ENCODE measurements at regions not wholly inside any gene's neighbourhood (a gene's known extent, or its start where the extent isn't known, plus 50 kb on each side); places are given as distances from the start of the nearest gene placed in this dataset.

DNA sequence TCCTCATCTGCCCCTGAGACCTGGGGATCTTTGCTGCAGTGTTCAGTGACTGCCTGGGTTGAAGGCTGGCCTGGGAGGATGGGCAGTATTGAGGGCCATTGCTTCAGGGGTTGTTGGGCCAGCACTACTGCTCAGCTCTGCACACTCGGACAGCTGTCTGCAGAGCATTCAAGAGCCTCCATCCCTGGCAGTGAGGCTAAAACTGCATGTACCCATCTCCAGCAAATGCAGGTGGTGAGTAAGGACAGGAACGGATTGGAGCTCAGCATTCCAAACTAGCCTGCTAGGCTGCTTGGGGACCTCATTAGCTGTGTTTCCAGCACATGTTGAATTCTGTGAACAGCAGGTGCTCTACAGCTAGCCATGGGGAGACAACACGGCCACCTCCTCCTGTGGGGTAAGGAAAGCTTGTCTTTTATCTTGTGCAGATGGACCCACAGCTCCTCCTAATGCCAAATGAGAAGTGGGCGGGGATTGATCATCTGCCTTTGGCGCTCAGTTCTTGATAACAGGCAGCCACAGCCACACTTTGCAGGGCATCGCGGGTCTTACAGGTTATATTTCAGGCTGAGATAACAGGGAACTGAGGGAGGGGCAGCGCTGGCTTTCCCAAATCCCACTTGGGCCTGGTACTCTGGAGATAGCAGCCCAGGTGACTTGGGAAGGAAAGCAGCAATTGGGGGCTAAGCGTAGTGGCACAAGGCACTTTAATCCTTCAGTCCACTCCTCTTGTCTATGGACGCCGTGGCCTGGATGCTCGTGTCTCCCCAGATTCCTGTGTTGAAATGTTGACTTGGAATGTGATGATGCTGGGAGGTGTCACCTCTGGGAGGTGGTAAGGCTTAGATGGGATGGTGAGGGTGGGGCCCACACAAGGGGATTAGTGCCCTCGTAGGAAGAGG is 254.5 kb upstream of the B3GAT1 start:
- TF ChIP-seq, protein P1, sequence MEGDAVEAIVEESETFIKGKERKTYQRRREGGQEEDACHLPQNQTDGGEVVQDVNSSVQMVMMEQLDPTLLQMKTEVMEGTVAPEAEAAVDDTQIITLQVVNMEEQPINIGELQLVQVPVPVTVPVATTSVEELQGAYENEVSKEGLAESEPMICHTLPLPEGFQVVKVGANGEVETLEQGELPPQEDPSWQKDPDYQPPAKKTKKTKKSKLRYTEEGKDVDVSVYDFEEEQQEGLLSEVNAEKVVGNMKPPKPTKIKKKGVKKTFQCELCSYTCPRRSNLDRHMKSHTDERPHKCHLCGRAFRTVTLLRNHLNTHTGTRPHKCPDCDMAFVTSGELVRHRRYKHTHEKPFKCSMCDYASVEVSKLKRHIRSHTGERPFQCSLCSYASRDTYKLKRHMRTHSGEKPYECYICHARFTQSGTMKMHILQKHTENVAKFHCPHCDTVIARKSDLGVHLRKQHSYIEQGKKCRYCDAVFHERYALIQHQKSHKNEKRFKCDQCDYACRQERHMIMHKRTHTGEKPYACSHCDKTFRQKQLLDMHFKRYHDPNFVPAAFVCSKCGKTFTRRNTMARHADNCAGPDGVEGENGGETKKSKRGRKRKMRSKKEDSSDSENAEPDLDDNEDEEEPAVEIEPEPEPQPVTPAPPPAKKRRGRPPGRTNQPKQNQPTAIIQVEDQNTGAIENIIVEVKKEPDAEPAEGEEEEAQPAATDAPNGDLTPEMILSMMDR (IDR thresholded peaks at IDR 0.05; ENCODE audit: extremely low read depth, insufficient read depth, missing control alignments), result no peak
- in situ Hi-C loops (cut with MboI; ENCODE audit: low pct_unique_long_range_greater_than_20kb, low sequenced_read_pairs, unreplicated experiment), result no loop called here
- DNase-seq (ENCODE audit: low spot score), result no peak

DNA sequence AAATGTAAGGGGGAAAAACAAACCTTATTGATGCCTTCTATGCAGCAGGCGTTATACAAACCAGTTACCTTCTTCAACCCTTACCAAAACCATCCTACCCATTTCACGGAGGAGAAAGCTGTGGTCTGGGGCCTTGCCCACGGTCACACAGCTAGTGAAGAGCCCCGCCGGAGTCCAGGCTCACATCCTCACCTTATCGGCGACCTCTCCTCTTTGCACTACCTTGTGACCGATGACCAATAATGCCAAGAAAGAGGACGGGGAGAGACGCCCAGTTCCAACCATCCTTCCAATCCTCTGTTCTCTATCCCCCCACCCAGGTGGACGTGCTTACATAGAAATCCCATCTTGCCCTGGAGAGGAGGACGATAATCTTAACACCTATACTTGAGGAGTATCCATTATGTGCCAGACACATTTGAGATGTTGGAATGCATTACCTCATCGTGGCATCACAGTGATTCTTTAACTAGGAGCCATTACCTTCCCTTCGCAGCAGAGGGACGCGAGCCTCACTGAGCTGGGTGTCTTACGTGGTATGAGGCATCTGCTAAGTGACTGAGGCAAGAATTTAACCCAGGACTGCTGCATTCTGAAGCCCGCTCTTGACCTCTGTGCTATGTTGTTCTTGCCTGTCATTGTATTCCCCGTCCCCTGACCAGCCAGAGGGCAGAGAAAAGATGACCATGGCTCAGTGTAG is 253.7 kb upstream of the B3GAT1 start:
- no peak for DNase-seq (ENCODE audit: low spot score)
- in situ Hi-C loops (cut with MboI; ENCODE audit: low pct_unique_long_range_greater_than_20kb, low sequenced_read_pairs, unreplicated experiment), result no loop called here
- TF ChIP-seq, protein P1 (IDR thresholded peaks at IDR 0.05; ENCODE audit: extremely low read depth, insufficient read depth, missing control alignments), result no peak

DNA sequence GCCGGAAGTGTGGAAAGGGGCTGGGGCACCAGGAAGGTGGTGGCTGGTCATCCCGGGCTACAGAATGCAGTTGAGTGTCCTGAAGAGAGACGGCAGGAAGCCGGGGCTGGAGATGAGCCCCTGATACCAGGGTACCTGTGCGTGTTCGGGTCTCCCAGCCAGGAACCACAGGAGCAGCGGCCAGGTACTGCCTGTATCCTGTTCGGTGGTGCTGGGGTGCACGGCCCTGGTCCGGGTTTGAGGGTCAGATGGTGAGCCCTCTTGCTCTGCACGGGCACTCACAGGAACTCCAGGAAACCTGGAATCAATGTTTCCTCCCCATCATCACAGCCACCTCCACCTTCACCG is 253.1 kb upstream of the B3GAT1 start:
- in situ Hi-C loops (cut with MboI; ENCODE audit: low pct_unique_long_range_greater_than_20kb, low sequenced_read_pairs, unreplicated experiment), result no loop called here
- TF ChIP-seq, protein P1 (IDR thresholded peaks at IDR 0.05; ENCODE audit: extremely low read depth, insufficient read depth, missing control alignments), result no peak
- no peak for DNase-seq (ENCODE audit: low spot score)

DNA sequence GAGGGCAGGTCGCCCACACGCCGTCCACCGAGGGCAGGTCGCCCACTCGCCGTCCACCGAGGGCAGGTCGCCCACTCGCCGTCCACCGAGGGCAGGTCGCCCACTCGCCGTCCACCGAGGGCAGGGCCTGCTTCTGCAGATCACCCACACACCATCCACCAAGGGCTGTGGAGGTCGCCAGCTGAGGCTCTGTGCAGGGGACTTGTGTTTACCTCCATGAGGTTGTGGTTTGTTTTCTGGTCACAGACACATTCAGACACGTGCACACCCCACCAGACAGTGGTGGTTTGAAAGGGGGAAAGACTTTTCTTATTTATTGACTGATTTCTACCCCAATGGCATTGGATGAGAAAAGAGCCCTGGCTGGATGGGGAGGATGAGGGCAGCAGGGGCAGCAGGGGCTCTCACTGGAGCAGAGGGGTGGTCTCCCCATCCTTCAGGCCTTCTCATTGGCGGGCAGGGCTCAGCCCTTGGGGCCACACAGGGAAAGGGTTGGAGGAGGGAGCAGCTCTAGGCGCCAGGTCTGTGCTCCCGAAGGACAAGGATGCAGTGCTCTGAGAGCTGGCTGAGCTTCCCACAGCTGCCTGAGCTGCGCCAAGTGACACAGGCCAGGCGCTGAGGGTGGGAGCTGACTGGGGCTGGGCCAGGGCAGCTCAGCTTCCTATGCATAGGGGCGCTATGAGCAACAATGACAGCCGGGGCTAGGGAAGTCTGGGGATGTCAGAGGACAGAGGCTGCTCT is 252.6 kb upstream of the B3GAT1 start:
- DNase-seq (ENCODE audit: low spot score), result no peak
- TF ChIP-seq, protein P1 (IDR thresholded peaks at IDR 0.05; ENCODE audit: extremely low read depth, insufficient read depth, missing control alignments), result no peak
- in situ Hi-C loops (cut with MboI; ENCODE audit: low pct_unique_long_range_greater_than_20kb, low sequenced_read_pairs, unreplicated experiment), result no loop called here

DNA sequence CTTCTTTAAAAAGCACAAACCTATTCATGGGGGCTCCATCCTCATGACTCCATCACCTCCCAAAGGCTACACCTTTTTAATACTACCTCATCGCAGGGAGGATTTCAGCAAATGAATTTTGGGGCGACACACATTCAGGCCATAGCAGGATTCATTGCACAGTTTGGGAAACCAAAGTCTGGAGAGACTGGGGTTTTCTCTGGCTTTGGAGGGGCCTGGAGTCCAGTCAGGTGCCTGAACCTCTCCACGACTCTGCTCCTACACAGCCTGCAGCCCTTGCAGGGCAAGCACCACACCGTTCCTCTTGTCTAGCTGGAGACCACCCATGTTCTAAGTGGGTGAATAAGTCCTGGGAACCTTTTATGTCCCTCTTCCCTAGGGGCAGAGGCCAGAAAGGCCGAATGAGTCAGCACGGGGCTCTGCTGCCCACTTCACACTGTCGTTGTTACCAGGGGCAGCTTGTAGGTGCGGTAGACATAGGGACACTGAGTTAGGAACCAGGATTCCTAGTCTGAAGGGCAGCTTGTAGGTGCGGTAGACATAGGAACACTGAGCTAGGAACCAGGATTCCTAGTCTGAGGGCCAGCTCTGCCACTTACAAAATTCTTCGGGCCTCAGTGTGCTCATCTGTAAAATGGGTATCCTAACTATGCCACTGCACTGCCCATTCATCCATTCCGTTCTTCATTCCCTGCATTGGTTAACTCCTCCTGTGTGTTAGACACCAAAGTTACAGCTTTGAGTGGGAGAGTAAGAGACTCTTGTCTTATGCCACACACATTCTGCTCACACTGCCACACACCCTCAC is 251.7 kb upstream of the B3GAT1 start:
- DNase-seq (ENCODE audit: low spot score), result no peak
- in situ Hi-C loops (cut with MboI; ENCODE audit: low pct_unique_long_range_greater_than_20kb, low sequenced_read_pairs, unreplicated experiment), result no loop called here
- TF ChIP-seq, protein P1 (IDR thresholded peaks at IDR 0.05; ENCODE audit: extremely low read depth, insufficient read depth, missing control alignments), result no peak
